IPS-NIHi7 (cell line): ENCODE measurements at regions not wholly inside any gene's neighbourhood (a gene's known extent, or its start where the extent isn't known, plus 50 kb on each side); places are given as distances from the start of the nearest gene placed in this dataset.
"Not testable (repeated sequence)": the region's sequence is repeated elsewhere in the genome, so short reads cannot be mapped to it uniquely, and the experiment has no call there.

ENCODE experiments used
- DNase-seq: peaks from one replicate; pipeline ENCODE4 v3.0.0; 2012; ENCODE audit warnings: mixed read lengths; ENCODE audit errors: extremely low spot score

- DNase-seq: no peak
Measured at GRCh38 chr7:121744877-121745276, 128.1 kb upstream of the PTPRZ1 start.

DNA sequence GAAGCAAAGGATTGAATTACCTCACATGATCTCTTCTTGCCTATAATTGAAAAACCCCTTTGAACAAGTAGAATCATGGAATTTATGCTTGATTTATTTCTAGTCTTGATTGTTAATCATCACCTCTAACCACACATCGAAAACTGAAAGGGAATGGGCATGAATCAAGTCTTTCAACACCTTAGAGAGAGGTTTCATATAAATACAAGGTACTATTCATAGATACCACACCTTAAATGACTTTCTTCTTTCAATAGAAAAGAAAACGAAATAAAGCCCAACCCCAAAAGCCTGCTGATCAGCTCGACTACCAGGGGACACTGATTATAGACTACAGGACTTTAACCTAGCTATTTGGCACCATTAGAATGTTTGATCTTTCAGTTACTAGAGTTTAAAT, 128.6 kb upstream of the PTPRZ1 start:
- DNase-seq: no peak

GRCh38 chr7:121741896-121742295, 131.1 kb upstream of the PTPRZ1 start:
- no peak for DNase-seq

- peak; percentile 8 for DNase-seq
Measured at GRCh38 chr7:121739465-121739864, 133.5 kb upstream of the PTPRZ1 start.

DNA sequence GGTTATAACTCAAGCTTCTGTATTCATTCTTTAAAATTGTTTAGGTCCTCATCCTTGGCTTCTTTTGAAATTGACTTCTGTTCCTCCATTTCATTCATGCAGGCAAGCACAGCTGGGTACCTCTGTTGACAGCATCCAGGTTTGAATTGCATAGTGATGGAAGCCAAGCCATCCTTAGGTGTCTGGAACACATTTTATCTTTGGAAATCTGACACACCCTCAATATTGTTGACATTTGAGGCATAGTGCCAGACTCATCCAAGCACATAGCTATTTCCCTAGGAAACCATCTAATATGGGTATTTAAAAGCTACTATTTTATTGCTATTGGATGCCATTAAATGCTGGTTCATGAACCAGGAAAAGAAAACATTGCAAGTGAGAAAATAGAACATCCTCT, 142.1 kb upstream of the PTPRZ1 start:
- DNase-seq: no peak

DNA sequence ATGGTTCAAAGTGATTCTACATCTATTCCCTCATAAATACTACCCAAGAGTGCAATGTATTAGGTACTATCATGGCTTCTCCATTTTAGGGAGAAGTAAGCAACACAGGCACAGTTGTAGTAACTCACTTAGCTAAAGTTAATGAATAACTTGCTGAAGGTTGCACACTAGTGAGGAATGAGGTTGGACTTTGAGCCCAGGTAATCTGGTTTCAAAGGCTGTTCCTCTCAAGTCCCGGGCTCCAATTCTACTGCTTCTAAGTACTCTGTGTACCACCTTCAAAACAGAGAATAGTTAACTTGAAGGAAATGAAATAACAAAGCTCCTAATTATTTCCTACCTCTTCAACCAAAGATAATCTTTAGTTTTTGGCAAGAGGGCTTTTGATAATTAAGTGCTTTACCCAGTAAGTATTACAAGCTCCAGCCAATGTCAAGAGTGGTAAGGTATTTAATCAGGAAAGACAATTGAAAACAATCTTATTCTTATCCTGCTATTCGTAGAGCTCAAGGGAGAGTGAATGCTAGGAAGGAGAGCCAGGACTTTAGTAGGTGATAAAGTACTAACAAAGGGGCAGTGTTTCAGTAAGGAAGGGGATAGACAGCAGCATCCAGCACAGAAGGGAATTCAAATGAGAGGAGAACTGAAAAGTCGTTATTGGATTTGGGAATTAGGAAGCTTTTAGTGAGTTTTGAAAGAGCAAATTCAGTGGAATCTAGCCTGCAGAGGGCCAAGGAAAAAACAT, 158.2 kb upstream of the PTPRZ1 start:
- peak; percentile 45 for DNase-seq

- DNase-seq: not testable (repeated sequence)
Measured at GRCh38 chr7:121712961-121713360, 160.0 kb upstream of the PTPRZ1 start.

DNA sequence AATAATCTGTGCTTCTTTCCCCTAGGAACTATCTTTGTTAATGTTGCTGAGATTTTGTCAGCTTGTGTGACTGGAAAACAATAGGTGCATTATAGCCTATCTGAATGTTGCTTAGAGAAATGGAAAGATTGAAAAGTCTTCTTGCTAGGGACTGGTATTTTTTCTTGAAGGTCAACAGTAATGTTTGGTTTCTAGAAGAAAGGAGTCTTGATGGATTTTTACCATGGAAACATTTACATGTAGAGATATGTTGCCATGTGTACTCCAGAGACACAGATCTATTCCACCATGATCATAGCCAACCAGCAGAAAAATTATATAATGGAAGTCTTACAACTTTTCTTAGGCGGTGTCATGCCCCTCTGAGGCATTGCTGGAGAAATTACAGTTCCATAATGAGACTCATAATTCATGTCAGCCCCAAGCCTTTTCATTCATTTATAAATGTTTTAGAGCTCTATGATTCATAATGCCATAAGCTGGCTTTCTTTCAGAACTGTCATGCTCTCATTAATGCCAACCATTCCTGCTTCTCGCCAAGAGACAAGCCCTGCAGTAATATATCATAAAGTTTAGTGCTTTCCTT, 175.1 kb upstream of the PTPRZ1 start:
- no peak for DNase-seq

DNA sequence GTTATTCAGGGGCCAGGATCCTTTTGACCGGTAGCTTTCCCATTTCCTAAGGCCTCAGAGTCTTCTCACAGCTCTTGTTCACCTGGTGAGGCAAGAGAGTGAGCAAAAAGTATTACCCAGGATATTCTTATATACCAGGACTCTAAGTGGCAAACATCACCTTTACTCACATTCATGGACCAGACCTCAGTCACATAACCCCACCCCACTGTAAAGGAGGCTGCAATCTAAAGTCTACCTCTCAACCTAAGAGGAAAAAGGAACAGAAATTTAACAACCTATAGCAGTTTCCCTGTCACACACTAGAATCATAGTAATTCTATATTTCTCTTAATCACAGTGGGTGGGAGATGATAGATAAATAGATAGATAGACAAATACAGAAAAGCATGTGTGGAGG, 176.0 kb upstream of the PTPRZ1 start:
- no peak for DNase-seq

DNA sequence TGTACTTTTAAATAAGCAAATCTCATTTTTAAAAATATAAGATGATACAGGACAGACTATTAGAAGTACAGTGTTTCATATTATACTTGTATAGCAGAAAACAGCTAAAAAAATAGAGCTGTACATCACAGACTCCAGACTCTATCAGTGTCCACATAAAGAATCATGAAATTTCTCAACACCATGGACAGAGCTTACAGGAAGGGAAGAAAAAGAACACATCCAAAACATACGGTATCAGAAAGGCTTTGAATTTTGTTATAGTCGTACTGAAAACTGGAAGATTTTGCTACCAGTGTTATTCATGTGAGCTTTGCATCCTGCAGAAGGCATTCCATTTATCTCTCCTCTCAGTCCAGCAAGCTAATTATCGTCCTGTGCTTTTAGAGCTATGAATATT, 183.2 kb upstream of the PTPRZ1 start:
- no peak for DNase-seq

- DNase-seq: no peak
Measured at GRCh38 chr7:121681700-121682099, 191.3 kb upstream of the PTPRZ1 start.

- DNase-seq: no peak
Measured at GRCh38 chr7:121676168-121676567, 196.8 kb upstream of the PTPRZ1 start.

- DNase-seq: not testable (repeated sequence)
Measured at GRCh38 chr7:121674455-121674854, 198.5 kb upstream of the PTPRZ1 start.

DNA sequence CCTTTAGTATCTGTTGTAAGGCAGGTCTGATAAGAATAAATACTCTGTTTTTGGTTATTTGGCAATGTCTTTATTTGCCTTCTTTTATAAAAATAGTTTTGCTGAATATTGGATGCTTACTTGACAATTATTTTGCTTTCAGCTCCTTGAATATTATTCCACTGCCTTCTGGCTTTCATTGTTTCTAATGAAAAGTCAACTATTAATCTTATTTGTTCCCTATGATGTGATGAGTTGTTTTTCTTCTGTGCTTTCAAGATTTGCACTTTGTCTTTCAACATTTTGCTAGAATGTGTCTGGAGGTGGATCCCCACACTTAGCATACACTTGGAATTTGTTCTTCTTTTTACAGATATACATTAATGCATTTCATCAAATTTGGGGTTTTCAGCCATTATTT, 203.8 kb upstream of the PTPRZ1 start:
- DNase-seq: no peak

GRCh38 chr7:121666306-121666705, 206.7 kb upstream of the PTPRZ1 start:
- DNase-seq: no peak

DNA sequence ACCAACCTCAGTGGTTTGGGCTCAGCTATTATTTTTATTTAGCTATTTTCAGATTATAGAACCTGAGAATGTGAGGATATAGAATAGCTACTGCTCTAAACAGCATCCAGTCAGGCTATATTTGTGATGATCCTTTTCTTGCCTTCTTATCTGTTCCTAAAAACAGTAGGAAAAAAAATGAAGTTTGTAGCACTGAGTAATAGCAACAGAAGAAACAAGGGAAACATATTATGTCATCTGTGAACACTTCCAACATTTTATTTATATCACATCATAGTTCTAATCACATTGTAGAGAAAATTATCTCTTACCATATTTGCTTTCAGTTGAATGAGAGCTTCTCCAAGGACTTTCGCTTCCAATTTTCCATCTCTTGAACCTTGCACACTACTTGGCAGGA, 229.6 kb upstream of the PTPRZ1 start:
- DNase-seq: no peak

DNA sequence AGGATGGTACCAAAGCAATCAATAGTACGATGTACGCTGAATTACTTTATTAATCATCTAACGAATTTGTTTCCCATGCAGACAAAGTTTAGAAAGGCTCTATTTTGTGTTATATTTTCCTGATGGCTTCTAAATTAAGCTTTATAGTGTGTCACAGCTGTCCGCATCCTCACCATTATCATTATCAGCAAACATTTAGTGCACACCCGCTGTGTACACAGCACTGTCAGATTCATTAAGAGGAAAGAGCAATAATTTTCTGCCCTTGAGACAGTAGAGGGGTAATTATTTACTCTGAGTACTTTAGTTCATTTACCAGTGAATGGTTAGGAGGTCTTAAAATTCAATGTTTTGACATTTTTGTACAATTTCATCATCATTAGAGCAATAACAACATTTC, 233.3 kb upstream of the PTPRZ1 start:
- DNase-seq: no peak

DNA sequence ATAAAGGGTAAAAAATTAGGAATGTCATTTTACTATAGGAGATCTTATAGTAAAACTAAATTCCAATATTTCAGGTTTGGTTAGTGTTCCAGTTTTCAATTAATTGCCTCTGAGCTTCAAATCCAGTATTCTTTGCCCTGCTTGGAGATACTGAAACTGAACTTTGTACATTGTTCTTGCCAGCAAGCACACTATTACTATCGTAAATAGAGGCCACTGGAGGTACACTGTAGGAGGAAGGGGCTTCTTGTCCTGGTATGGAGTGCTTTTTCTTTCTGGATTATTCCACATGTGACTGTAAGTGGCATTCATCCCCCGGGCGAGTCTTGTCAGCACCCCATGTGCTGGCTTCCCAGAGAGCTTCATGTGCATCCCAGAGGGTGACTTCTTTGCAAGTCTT, 234.7 kb upstream of the PTPRZ1 start:
- DNase-seq: no peak

DNA sequence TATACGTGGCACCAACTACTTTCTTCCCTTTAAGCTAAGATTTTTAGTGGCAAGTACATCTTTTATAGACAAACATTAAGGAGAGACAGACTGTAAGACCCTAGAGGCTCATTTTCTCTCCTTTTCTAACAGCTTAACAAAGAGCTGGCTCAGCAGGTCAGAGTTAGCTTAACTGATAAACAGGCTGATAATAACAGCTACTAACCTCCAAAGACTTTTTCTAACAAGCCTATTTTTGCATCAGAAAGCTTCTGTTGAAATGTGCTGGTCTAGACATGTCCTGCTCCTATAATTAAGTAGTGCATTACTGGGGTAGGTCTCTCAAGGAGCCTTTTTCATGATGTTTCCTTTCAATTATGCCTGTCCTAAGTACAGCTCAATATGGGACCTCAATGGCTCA, 238.2 kb upstream of the FAM3C start:
- DNase-seq: no peak

DNA sequence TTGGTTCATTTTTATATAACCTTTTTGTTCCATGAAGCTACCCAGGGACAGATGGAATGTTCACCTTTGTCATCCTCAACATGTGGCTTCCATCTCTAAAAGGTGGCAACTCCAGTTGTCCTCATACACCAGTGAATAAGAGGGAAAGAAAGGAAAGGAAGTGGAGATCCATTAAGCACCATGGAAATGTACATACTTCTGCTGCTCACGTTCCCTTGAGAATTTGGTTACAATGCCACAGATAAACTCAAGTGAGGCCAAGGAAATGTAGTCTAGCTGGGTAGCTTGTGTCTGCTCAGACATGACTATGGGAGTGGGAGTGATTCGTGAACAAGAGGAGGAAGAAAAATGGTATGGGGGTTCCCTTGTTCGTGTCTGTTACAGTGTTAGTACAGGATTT, 237.1 kb upstream of the FAM3C start:
- DNase-seq: no peak

- no peak for DNase-seq
Measured at GRCh38 chr7:121624958-121625357, 228.8 kb upstream of the FAM3C start.

DNA sequence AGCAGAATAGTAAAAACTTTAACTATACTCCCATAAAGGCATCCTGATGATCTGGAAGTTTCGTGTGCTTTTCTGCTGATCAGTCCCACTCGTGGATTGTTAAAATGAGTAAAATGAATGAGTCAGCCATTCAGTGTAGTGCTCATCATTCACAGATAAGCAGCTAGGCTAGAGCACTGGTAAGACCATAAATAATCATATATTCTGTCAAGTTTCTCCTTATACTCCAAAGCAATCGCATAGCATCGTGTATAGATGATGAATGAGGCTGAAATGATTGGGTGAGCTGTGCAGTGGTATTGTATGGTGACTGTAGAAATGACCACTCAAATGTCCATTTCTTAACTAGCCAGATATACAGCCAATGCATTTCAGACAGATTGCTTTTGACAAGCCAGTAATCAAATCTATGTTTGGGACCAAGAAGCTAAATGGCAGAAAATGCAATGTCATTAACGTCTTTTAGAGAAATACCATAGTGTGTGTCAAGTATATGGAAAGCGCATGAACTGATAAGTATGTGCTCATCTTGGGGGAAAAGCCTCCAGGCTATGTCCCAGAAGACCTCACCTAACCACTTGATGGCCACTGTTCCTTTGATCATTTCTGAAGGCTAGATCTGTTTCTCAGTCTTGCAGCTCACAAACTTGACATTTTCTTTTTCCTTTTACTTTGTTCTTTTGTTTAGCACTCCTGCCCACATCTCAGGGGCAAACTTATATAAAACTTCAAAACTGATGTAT, 227.2 kb upstream of the FAM3C start:
- DNase-seq: no peak

GRCh38 chr7:121621937-121622336, 225.8 kb upstream of the FAM3C start:
- no peak for DNase-seq
